ENCODE measurements at regions not wholly inside any gene's neighbourhood (a gene's known extent, or its start where the extent isn't known, plus 50 kb on each side); places are given as distances from the start of the nearest gene placed in this dataset.

DNA sequence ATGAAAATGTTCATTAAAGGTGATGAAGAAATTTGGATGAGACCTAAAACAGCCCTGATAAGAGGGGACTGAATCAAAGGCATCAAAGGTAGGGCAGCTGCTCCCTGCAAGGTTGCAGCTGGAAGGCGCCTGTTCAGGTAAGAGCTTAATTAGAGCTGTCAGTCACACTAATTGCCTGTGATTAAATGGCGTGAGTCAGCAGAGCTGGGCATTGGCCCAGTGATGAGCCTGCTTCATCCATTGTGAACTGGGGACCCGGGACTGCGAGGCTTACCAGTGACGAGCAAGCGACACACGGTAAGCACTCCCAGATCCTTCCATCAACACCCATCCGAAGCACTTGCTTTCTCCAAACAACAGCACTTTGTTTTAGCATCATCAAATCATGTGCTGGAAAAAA, 621.5 kb upstream of the CDH4 start:
- TF ChIP-seq POLR2A (IDR thresholded peaks at IDR 0.05), result no peak
- TF ChIP-seq, protein P1, sequence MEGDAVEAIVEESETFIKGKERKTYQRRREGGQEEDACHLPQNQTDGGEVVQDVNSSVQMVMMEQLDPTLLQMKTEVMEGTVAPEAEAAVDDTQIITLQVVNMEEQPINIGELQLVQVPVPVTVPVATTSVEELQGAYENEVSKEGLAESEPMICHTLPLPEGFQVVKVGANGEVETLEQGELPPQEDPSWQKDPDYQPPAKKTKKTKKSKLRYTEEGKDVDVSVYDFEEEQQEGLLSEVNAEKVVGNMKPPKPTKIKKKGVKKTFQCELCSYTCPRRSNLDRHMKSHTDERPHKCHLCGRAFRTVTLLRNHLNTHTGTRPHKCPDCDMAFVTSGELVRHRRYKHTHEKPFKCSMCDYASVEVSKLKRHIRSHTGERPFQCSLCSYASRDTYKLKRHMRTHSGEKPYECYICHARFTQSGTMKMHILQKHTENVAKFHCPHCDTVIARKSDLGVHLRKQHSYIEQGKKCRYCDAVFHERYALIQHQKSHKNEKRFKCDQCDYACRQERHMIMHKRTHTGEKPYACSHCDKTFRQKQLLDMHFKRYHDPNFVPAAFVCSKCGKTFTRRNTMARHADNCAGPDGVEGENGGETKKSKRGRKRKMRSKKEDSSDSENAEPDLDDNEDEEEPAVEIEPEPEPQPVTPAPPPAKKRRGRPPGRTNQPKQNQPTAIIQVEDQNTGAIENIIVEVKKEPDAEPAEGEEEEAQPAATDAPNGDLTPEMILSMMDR (IDR thresholded peaks at IDR 0.05), result no peak
- no peak for TF ChIP-seq EP300 (IDR thresholded peaks at IDR 0.05)
